PC-9 (cell line): ENCODE measurements at regions not wholly inside any gene's neighbourhood (a gene's known extent, or its start where the extent isn't known, plus 50 kb on each side); places are given as distances from the start of the nearest gene placed in this dataset.

Experiments used
- BruUV-seq: library from RNA; stranded (reverse); fragments of 400-500 nt; replicated peaks from 2 replicates; lab custom pipeline; 2021; lab: Mats Ljungman, UMichigan
- CTCF ChIA-PET: fragments of 300-600 bp; sonication (Branson Sonifier 250); formaldehyde crosslinking; loops from one replicate; lab custom pipeline; 2022; ENCODE audit warnings: antibody characterized with exemption; lab: Charles Lee
- POLR2A ChIA-PET: fragments of 300-600 bp; sonication (Branson Sonifier 250); formaldehyde crosslinking; loops from one replicate; lab custom pipeline; 2022; ENCODE audit warnings: antibody characterized with exemption; ENCODE audit not compliant: unreplicated experiment; lab: Charles Lee
- DNase-seq, 2 experiments: peaks; one replicate each; pipeline versions ENCODE4 v3.0.0 to v3.0.0-alpha.2; 2015 to 2022; ENCODE audit warnings: mixed read lengths in 1 of 2
- H2AFZ ChIP-seq: fragments of 200-600 bp; sonication (generic); 2 replicates; pipeline ENCODE4 v1.8.1; 2017; ENCODE audit warnings: antibody characterized with exemption
- H3F3A ChIP-seq: fragments of 200-600 bp; sonication (generic); 2 replicates; pipeline ENCODE4 v1.8.1; 2017; ENCODE audit warnings: antibody characterized with exemption, mild to moderate bottlenecking, low read depth; ENCODE audit not compliant: insufficient read depth
- H3K27ac ChIP-seq: fragments of 200-600 bp; sonication (generic); 2 replicates; pipeline ENCODE4 v1.6.1; 2016; ENCODE audit warnings: mixed run types
- H3K27me3 ChIP-seq: fragments of 200-600 bp; sonication (generic); 2 replicates; pipeline ENCODE4 v1.6.1; 2016; ENCODE audit warnings: low read depth, mixed run types; ENCODE audit not compliant: insufficient read depth
- H3K36me3 ChIP-seq: fragments of 200-600 bp; sonication (generic); 2 replicates; pipeline ENCODE4 v1.6.1; 2016; ENCODE audit warnings: low read depth, mixed run types
- H3K4me1 ChIP-seq: fragments of 200-600 bp; sonication (generic); replicated peaks from 2 replicates; pipeline ENCODE4 v1.6.1; 2016; ENCODE audit warnings: mixed run types; ENCODE audit not compliant: insufficient read depth
- H3K4me2 ChIP-seq: fragments of 200-600 bp; sonication (generic); 2 replicates; pipeline ENCODE4 v1.6.1; 2017; ENCODE audit warnings: mixed run types
- H3K4me3 ChIP-seq: fragments of 200-600 bp; sonication (generic); 2 replicates; pipeline ENCODE4 v1.6.1; 2016; ENCODE audit warnings: mixed run types
- H3K79me2 ChIP-seq: fragments of 200-600 bp; sonication (generic); 2 replicates; pipeline ENCODE4 v1.6.1; 2017; ENCODE audit warnings: low read depth, mixed run types
- H3K9me2 ChIP-seq: fragments of 200-600 bp; sonication (generic); 2 replicates; pipeline ENCODE4 v1.8.1; 2017; ENCODE audit warnings: mild to moderate bottlenecking; ENCODE audit not compliant: insufficient read depth
- H3K9me3 ChIP-seq: fragments of 200-600 bp; sonication (generic); 2 replicates; pipeline ENCODE4 v1.8.1; 2016; ENCODE audit warnings: low read depth; ENCODE audit not compliant: insufficient read depth
- H4K20me1 ChIP-seq: fragments of 200-600 bp; sonication (generic); 2 replicates; pipeline ENCODE4 v1.8.1; 2017; ENCODE audit not compliant: insufficient read depth
- EZH2 ChIP-seq: fragments of 200-600 bp; sonication (generic); IDR thresholded peaks from 2 replicates; pipeline ENCODE4 v1.8.0; 2017; ENCODE audit warnings: antibody characterized with exemption, low read depth
- intact Hi-C: fragments of 100-400 bp; cut with micrococcal nuclease; formaldehyde crosslinking; loops from one replicate; pipeline ENCODE4 v1.10.0; 2022; ENCODE audit not compliant: unreplicated experiment
- TF ChIP-seq, protein P1 (sequence below): fragments of 200-600 bp; sonication (generic); conservative IDR thresholded peaks from 2 replicates; pipeline ENCODE4 v1.6.1; 2017; ENCODE audit warnings: mixed run types, antibody characterized with exemption, mild to moderate bottlenecking, moderate library complexity

DNA sequence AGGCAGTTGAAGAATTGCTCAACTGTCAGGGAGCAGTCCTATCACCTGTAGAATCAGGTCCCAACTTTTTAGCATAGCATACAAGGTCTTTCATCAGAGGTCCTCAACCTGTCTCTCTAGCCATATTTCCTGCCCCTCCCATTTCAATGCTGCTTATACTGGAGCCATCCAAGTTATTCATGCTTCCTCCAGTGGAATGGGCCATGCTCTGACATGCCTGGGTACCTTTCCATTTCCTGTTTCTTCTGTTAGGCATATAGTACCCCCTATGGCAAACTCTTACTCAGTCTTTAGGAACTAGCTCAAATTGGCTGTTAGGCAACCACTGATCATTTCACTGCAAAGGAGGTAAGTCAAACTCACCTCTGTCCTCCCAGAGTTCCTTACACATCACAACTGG, 51.0 kb upstream of the ABCA12 start:
- no TSS peak for BruUV-seq
- no peak overlapping the region for H3K27ac ChIP-seq
- intact Hi-C loops = no loop called here
- no peak overlapping the region for H2AFZ ChIP-seq
- no peaks in the 10 kb centered on the region for H3K27me3 ChIP-seq
- H3K9me3 ChIP-seq = no peaks in the 10 kb centered on the region
- no peaks in the 10 kb centered on the region for H3K9me2 ChIP-seq
- no peaks in the 10 kb centered on the region for H3K36me3 ChIP-seq
- no peaks in the 10 kb centered on the region for H4K20me1 ChIP-seq
- TF ChIP-seq EZH2 = no peak
- TF ChIP-seq, protein P1, sequence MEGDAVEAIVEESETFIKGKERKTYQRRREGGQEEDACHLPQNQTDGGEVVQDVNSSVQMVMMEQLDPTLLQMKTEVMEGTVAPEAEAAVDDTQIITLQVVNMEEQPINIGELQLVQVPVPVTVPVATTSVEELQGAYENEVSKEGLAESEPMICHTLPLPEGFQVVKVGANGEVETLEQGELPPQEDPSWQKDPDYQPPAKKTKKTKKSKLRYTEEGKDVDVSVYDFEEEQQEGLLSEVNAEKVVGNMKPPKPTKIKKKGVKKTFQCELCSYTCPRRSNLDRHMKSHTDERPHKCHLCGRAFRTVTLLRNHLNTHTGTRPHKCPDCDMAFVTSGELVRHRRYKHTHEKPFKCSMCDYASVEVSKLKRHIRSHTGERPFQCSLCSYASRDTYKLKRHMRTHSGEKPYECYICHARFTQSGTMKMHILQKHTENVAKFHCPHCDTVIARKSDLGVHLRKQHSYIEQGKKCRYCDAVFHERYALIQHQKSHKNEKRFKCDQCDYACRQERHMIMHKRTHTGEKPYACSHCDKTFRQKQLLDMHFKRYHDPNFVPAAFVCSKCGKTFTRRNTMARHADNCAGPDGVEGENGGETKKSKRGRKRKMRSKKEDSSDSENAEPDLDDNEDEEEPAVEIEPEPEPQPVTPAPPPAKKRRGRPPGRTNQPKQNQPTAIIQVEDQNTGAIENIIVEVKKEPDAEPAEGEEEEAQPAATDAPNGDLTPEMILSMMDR = no peak
- H3K4me3 ChIP-seq = no peak overlapping the region
- no peaks in the 10 kb centered on the region for H3F3A ChIP-seq
- ChIA-PET CTCF (no interaction called here), POLR2A (no interaction called here)
- DNase-seq = no peak
- H3K4me1 ChIP-seq = no peaks in the 10 kb centered on the region
- H3K79me2 ChIP-seq = no peaks in the 10 kb centered on the region
- no peak overlapping the region for H3K4me2 ChIP-seq
